ENCODE measurements at regions not wholly inside any gene's neighbourhood (a gene's known extent, or its start where the extent isn't known, plus 50 kb on each side); places are given as distances from the start of the nearest gene placed in this dataset.

DNA sequence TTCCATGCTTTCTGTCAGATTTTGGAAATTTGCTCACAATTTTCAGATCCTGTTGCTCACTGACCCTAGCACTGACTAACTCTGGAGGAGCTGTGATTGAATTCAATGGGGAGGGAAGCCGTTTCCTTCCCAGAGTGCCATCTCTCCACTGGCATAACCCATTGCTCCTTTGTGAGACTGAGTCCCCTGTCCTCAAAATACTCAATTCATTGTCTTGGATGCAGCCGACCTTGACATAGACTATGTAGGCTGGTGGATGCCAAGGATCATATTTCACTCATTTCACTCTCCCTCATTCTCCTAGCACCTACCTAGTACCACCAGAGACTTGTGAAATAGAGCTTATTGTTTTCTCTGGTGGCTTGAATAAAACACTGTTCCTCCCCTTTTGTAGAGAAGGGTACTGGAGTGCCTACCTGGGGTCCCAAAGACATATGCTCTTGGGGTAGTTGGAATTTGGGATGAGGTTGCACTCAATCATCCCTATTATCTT lies 511.3 kb upstream of the ZMIZ1 start (continued):
- TF ChIP-seq GABPA (IDR thresholded peaks at IDR 0.05; ENCODE audit: low read depth) (no peak), RXRA (IDR thresholded peaks at IDR 0.05; ENCODE audit: borderline replicate concordance, low read depth) (no peak), RCOR1 (IDR thresholded peaks at IDR 0.05; ENCODE audit: low read length) (no peak), EZH2phosphoT487 (IDR thresholded peaks at IDR 0.05; ENCODE audit: borderline replicate concordance, low read depth) (no peak)

DNA sequence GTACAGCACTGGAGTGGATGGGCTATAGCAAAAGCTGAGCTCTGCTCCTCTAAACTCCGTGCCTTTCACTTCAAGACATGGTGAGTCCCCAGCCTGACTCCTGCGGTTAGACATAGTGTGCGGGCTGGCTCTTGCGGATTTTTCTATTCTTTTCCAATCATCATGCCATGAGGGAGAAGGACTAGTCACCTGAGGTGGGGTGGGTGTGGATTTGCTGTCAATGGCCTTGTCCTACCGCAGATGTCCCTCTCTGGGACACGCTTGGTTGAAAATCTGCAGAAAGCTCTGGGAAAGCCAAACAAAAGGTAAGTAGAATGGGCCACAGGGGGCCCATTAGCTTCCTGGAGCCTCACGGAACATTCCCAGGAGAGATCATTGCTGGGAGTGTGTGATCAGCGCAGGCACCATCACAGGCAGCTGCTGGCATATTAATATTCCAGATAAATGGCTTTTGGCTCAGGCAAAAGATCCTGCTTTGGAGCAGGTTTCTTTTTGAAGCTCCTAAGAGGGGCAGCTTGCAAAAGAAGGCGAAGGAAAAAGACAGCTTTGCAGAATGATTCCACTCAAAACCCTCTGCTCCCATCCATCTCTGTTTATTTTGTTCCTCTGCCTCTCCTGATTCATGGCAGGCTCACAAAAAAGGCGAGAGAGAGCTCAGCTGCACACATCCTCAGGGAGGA lies 509.0 kb upstream of the ZMIZ1 start:
- H3K27me3 ChIP-seq (ENCODE audit: insufficient read depth): no peaks in the 10 kb centered on the region
- no peaks in the 10 kb centered on the region for H4K20me1 ChIP-seq (ENCODE audit: insufficient read depth)
- H3F3A ChIP-seq (replicated peaks; ENCODE audit: insufficient read depth): no peaks in the 10 kb centered on the region
- 78% methylated on average over 10 of the region's 10 CpGs for WGBS (ENCODE audit: low lambda C conversion rate)
- CTCF ChIA-PET: interaction anchor here (1.2 kb wide), 1 partner anchor 35 kb away, joined by 5 read pairs; no protein-coding TSS in a partner anchor
- H3K36me3 ChIP-seq (replicated peaks in 1 of 2; ENCODE audit: control insufficient read depth in 1 of 2, insufficient read depth in 2 of 2, low read length in 1 of 2): no peaks in the 10 kb centered on the region
- H3K4me2 ChIP-seq: no peak overlapping the region
- TF ChIP-seq, protein P1, sequence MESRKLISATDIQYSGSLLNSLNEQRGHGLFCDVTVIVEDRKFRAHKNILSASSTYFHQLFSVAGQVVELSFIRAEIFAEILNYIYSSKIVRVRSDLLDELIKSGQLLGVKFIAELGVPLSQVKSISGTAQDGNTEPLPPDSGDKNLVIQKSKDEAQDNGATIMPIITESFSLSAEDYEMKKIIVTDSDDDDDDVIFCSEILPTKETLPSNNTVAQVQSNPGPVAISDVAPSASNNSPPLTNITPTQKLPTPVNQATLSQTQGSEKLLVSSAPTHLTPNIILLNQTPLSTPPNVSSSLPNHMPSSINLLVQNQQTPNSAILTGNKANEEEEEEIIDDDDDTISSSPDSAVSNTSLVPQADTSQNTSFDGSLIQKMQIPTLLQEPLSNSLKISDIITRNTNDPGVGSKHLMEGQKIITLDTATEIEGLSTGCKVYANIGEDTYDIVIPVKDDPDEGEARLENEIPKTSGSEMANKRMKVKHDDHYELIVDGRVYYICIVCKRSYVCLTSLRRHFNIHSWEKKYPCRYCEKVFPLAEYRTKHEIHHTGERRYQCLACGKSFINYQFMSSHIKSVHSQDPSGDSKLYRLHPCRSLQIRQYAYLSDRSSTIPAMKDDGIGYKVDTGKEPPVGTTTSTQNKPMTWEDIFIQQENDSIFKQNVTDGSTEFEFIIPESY (IDR thresholded peaks at IDR 0.05; ENCODE audit: borderline replicate concordance, low read depth): no peak
- TF ChIP-seq NRF1 (IDR thresholded peaks at IDR 0.05; ENCODE audit: low read depth, low read length): no peak
- TF ChIP-seq EP300 (IDR thresholded peaks at IDR 0.05; ENCODE audit: borderline replicate concordance in 1 of 2, low read depth in 1 of 2, low read length in 1 of 2): no peak
- TF ChIP-seq, protein P2, sequence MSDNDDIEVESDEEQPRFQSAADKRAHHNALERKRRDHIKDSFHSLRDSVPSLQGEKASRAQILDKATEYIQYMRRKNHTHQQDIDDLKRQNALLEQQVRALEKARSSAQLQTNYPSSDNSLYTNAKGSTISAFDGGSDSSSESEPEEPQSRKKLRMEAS (IDR thresholded peaks at IDR 0.05; ENCODE audit: low read depth): no peak
- no peak for TF ChIP-seq TEAD4 (IDR thresholded peaks at IDR 0.05; ENCODE audit: borderline replicate concordance, insufficient read depth)
- no peak for TF ChIP-seq FOXM1 (IDR thresholded peaks at IDR 0.05; ENCODE audit: low read depth)
- no peak for TF ChIP-seq RAD21 (IDR thresholded peaks at IDR 0.05; ENCODE audit: low read length)
- no peak for TF ChIP-seq JUND (IDR thresholded peaks at IDR 0.05)
- TF ChIP-seq SIN3A (IDR thresholded peaks at IDR 0.05; ENCODE audit: borderline replicate concordance, low read depth, low read length): no peak
- no peak for TF ChIP-seq TAF1 (IDR thresholded peaks at IDR 0.05; ENCODE audit: borderline replicate concordance, low read depth, low read length)
- TF ChIP-seq EZH2phosphoT487 (IDR thresholded peaks at IDR 0.05; ENCODE audit: borderline replicate concordance, low read depth): no peak
- no peak for TF ChIP-seq ELF1 (IDR thresholded peaks at IDR 0.05)
- no peak for TF ChIP-seq FOSL2 (IDR thresholded peaks at IDR 0.05; ENCODE audit: borderline replicate concordance, low read depth)
- H3K27ac ChIP-seq (ENCODE audit: low read depth in 2 of 2, low read length in 1 of 2): no peak overlapping the region
- H3K9me3 ChIP-seq: no peaks in the 10 kb centered on the region
- H3K79me2 ChIP-seq (ENCODE audit: insufficient read depth): no peaks in the 10 kb centered on the region
- POLR2A ChIA-PET: no interaction called here
- H3K4me3 ChIP-seq (ENCODE audit: low read depth in 2 of 2, low read length in 1 of 2): no peak overlapping the region
- H3K9me2 ChIP-seq: no peaks in the 10 kb centered on the region
- H3K9ac ChIP-seq: no peak overlapping the region
- H2AFZ ChIP-seq (ENCODE audit: low read depth): no peak overlapping the region
- peaks cover 8 to 15% of the 10 kb centered on the region in 2 experiments; a peak in 2 of 4 replicates for H3K4me1 ChIP-seq (ENCODE audit: control insufficient read depth in 1 of 2, insufficient read depth in 2 of 2, low read depth in 1 of 2, low read length in 1 of 2)
- no peak for DNase-seq
